ENCODE measurements at regions not wholly inside any gene's neighbourhood (a gene's known extent, or its start where the extent isn't known, plus 50 kb on each side); places are given as distances from the start of the nearest gene placed in this dataset.

GRCh38 chr9:11402621-11403020 is 789.8 kb upstream of the PTPRD start:
- TF ChIP-seq CTCF (IDR thresholded peaks at IDR 0.05) (no peak), POLR2A (IDR thresholded peaks at IDR 0.05) (no peak)

Data from vagina (tissue), 2 donors.